ENCODE measurements at regions not wholly inside any gene's neighbourhood (a gene's known extent, or its start where the extent isn't known, plus 50 kb on each side); places are given as distances from the start of the nearest gene placed in this dataset.

GRCh38 chr7:106959753-106960152, 84.8 kb upstream of the PRKAR2B start:
- Mint-ChIP-seq H3K4me1 (peaks cover 14% of the 10 kb centered on the region), H3K27me3 (ENCODE audit: low read depth) (no peaks in the 10 kb centered on the region; the same call in 1 of the 2 replicates), H3K36me3 (no peaks in the 10 kb centered on the region), H3K9me3 (peaks cover 6% of the 10 kb centered on the region), H3K4me3 (no peak overlapping the region), H3K27ac (no peak overlapping the region)
- DNase-seq (ENCODE audit: low spot score) (peak; percentile 58), ATAC-seq (peak; percentile 99)
- CTCF ChIA-PET, result interaction anchor here (0.6 to 1.3 kb wide), 16 partner anchors 8 to 915 kb away, joined by 3 to 29 read pairs (median 4); no protein-coding TSS in a partner anchor
- TF ChIP-seq, protein P1, sequence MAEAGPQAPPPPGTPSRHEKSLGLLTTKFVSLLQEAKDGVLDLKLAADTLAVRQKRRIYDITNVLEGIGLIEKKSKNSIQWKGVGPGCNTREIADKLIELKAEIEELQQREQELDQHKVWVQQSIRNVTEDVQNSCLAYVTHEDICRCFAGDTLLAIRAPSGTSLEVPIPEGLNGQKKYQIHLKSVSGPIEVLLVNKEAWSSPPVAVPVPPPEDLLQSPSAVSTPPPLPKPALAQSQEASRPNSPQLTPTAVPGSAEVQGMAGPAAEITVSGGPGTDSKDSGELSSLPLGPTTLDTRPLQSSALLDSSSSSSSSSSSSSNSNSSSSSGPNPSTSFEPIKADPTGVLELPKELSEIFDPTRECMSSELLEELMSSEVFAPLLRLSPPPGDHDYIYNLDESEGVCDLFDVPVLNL (CRISPR knock-in tag; IDR thresholded peaks at IDR 0.05; ENCODE audit: borderline replicate concordance, low read depth), result no peak
- TF ChIP-seq CTCF (IDR thresholded peaks at IDR 0.05), result peak; percentile 32; the same call in 1 of the 2 replicates
- POLR2A ChIA-PET, result no interaction called here

- no peaks in the 10 kb centered on the region; the same call in 1 of the 2 replicates for H3K27me3 Mint-ChIP-seq (ENCODE audit: low read depth)
- H3K36me3 Mint-ChIP-seq, result no peaks in the 10 kb centered on the region
- H3K4me1 Mint-ChIP-seq, result peaks cover 32% of the 10 kb centered on the region
- POLR2A ChIA-PET, result no interaction called here
- CTCF ChIA-PET, result no interaction called here
- TF ChIP-seq ZBTB21 (CRISPR knock-in tag; IDR thresholded peaks at IDR 0.05; ENCODE audit: borderline replicate concordance) (no peak), GRHL2 (CRISPR knock-in tag; IDR thresholded peaks at IDR 0.05; ENCODE audit: insufficient replicate concordance, severe bottlenecking) (no peak), MAX (CRISPR knock-in tag; IDR thresholded peaks at IDR 0.05) (no peak), E2F5 (CRISPR knock-in tag; IDR thresholded peaks at IDR 0.05) (no peak), RELA (CRISPR knock-in tag; IDR thresholded peaks at IDR 0.05; ENCODE audit: borderline replicate concordance) (no peak)
- TF ChIP-seq, protein P1 (CRISPR knock-in tag; IDR thresholded peaks at IDR 0.05; ENCODE audit: borderline replicate concordance, low read depth), result no peak
- TF ChIP-seq, protein P2, sequence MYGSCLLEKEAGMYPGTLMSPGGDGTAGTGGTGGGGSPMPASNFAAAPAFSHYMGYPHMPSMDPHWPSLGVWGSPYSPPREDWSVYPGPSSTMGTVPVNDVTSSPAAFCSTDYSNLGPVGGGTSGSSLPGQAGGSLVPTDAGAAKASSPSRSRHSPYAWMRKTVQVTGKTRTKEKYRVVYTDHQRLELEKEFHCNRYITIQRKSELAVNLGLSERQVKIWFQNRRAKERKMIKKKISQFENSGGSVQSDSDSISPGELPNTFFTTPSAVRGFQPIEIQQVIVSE (CRISPR knock-in tag; IDR thresholded peaks at IDR 0.05; ENCODE audit: borderline replicate concordance), result no peak
- TF ChIP-seq, protein P3, sequence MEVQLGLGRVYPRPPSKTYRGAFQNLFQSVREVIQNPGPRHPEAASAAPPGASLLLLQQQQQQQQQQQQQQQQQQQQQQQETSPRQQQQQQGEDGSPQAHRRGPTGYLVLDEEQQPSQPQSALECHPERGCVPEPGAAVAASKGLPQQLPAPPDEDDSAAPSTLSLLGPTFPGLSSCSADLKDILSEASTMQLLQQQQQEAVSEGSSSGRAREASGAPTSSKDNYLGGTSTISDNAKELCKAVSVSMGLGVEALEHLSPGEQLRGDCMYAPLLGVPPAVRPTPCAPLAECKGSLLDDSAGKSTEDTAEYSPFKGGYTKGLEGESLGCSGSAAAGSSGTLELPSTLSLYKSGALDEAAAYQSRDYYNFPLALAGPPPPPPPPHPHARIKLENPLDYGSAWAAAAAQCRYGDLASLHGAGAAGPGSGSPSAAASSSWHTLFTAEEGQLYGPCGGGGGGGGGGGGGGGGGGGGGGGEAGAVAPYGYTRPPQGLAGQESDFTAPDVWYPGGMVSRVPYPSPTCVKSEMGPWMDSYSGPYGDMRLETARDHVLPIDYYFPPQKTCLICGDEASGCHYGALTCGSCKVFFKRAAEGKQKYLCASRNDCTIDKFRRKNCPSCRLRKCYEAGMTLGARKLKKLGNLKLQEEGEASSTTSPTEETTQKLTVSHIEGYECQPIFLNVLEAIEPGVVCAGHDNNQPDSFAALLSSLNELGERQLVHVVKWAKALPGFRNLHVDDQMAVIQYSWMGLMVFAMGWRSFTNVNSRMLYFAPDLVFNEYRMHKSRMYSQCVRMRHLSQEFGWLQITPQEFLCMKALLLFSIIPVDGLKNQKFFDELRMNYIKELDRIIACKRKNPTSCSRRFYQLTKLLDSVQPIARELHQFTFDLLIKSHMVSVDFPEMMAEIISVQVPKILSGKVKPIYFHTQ (CRISPR knock-in tag; IDR thresholded peaks at IDR 0.05), result no peak
- TF ChIP-seq, protein P4, sequence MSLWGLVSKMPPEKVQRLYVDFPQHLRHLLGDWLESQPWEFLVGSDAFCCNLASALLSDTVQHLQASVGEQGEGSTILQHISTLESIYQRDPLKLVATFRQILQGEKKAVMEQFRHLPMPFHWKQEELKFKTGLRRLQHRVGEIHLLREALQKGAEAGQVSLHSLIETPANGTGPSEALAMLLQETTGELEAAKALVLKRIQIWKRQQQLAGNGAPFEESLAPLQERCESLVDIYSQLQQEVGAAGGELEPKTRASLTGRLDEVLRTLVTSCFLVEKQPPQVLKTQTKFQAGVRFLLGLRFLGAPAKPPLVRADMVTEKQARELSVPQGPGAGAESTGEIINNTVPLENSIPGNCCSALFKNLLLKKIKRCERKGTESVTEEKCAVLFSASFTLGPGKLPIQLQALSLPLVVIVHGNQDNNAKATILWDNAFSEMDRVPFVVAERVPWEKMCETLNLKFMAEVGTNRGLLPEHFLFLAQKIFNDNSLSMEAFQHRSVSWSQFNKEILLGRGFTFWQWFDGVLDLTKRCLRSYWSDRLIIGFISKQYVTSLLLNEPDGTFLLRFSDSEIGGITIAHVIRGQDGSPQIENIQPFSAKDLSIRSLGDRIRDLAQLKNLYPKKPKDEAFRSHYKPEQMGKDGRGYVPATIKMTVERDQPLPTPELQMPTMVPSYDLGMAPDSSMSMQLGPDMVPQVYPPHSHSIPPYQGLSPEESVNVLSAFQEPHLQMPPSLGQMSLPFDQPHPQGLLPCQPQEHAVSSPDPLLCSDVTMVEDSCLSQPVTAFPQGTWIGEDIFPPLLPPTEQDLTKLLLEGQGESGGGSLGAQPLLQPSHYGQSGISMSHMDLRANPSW (CRISPR knock-in tag; conservative IDR thresholded peaks at IDR 0.05; ENCODE audit: low read depth), result no peak
- no peak for DNase-seq (ENCODE audit: low spot score)
- H3K4me3 Mint-ChIP-seq, result no peak overlapping the region
- ATAC-seq, result no peak
- H3K27ac Mint-ChIP-seq, result no peak overlapping the region
- H3K9me3 Mint-ChIP-seq, result peaks cover 4% of the 10 kb centered on the region; the same call in 1 of the 2 replicates
Observed at GRCh38 chr7:106962751-106963150, 81.8 kb upstream of the PRKAR2B start.
